KMS-11 (cell line): ENCODE measurements at regions not wholly inside any gene's neighbourhood (a gene's known extent, or its start where the extent isn't known, plus 50 kb on each side); places are given as distances from the start of the nearest gene placed in this dataset.
"Not testable (repeated sequence)": the region's sequence is repeated elsewhere in the genome, so short reads cannot be mapped to it uniquely, and the experiment has no call there.

Experiments
- H2AFZ ChIP-seq: fragments of 200-600 bp; sonication (generic); 2 replicates; pipeline ENCODE4 v1.6.1; 2016; ENCODE audit warnings: antibody characterized with exemption, mixed run types, low read depth
- H3K27ac ChIP-seq: fragments of 200-600 bp; sonication (generic); 2 replicates; pipeline ENCODE4 v1.6.1; 2016; ENCODE audit warnings: mild to moderate bottlenecking, mixed run types
- H3K27me3 ChIP-seq: fragments of 200-600 bp; sonication (generic); 2 replicates; pipeline ENCODE4 v1.6.1; 2017; ENCODE audit warnings: mild to moderate bottlenecking, low read depth, mixed run types, moderate library complexity; ENCODE audit not compliant: insufficient read depth
- H3K36me3 ChIP-seq: fragments of 200-600 bp; sonication (generic); 2 replicates; pipeline ENCODE4 v1.6.1; 2017; ENCODE audit warnings: mild to moderate bottlenecking, mixed run types; ENCODE audit not compliant: insufficient read depth
- H3K4me1 ChIP-seq: fragments of 200-600 bp; sonication (generic); 2 replicates; pipeline ENCODE4 v1.6.1; 2016; ENCODE audit warnings: mild to moderate bottlenecking, low read depth, mixed run types; ENCODE audit not compliant: poor library complexity, severe bottlenecking
- H3K4me2 ChIP-seq: fragments of 200-600 bp; sonication (generic); 2 replicates; pipeline ENCODE4 v1.7.0; 2016; ENCODE audit warnings: mild to moderate bottlenecking, mixed run types
- H3K4me3 ChIP-seq: fragments of 200-600 bp; sonication (generic); IDR thresholded peaks from 2 replicates; pipeline ENCODE4 v1.6.1; 2017; ENCODE audit warnings: low read depth, low read length, mixed read lengths; ENCODE audit not compliant: insufficient read depth
- H3K79me2 ChIP-seq: fragments of 200-600 bp; sonication (generic); 2 replicates; pipeline ENCODE4 v1.6.1; 2016; ENCODE audit warnings: low read depth, mixed run types; ENCODE audit not compliant: insufficient read depth
- H3K9ac ChIP-seq: fragments of 200-600 bp; sonication (generic); 2 replicates; pipeline ENCODE4 v1.6.1; 2016; ENCODE audit warnings: mild to moderate bottlenecking, mixed run types
- H4K20me1 ChIP-seq: fragments of 200-600 bp; sonication (generic); 2 replicates; pipeline ENCODE4 v1.6.1; 2016; ENCODE audit warnings: mild to moderate bottlenecking, mixed run types; ENCODE audit not compliant: insufficient read depth
- CTCF ChIP-seq: fragments of 200-600 bp; sonication (generic); conservative IDR thresholded peaks from 2 replicates; pipeline ENCODE4 v1.6.1; 2017; ENCODE audit warnings: low read depth, mild to moderate bottlenecking, antibody characterized with exemption, low read length, moderate library complexity, mixed read lengths

- no peaks in the 10 kb centered on the region for H4K20me1 ChIP-seq
- H3K4me3 ChIP-seq = no peak overlapping the region
- no peak overlapping the region for H2AFZ ChIP-seq
- H3K4me2 ChIP-seq = no peak overlapping the region
- H3K27ac ChIP-seq = no peak overlapping the region
- no peaks in the 10 kb centered on the region for H3K27me3 ChIP-seq
- no peak for TF ChIP-seq CTCF
- H3K36me3 ChIP-seq = no peaks in the 10 kb centered on the region
- no peaks in the 10 kb centered on the region for H3K79me2 ChIP-seq
- H3K9ac ChIP-seq = no peak overlapping the region
- peaks cover 11% of the 10 kb centered on the region for H3K4me1 ChIP-seq
Observed at GRCh38 chr3:139124197-139124596, 79.5 kb upstream of the PRR23C start.

GRCh38 chr3:139127101-139127500 lies 82.4 kb upstream of the PRR23C start:
- H3K4me2 ChIP-seq = no peak overlapping the region
- H3K36me3 ChIP-seq = no peaks in the 10 kb centered on the region
- H3K4me1 ChIP-seq = peaks cover 17% of the 10 kb centered on the region
- no peaks in the 10 kb centered on the region for H3K27me3 ChIP-seq
- TF ChIP-seq CTCF = no peak
- no peak overlapping the region for H3K4me3 ChIP-seq
- H3K27ac ChIP-seq = no peak overlapping the region
- no peaks in the 10 kb centered on the region for H4K20me1 ChIP-seq
- no peaks in the 10 kb centered on the region for H3K79me2 ChIP-seq
- H2AFZ ChIP-seq = no peak overlapping the region
- no peak overlapping the region for H3K9ac ChIP-seq

GRCh38 chr3:139127629-139128028 lies 82.9 kb upstream of the PRR23C start:
- not testable (repeated sequence) for H3K4me3 ChIP-seq, H3K27ac ChIP-seq, H4K20me1 ChIP-seq, H3K4me2 ChIP-seq, H3K27me3 ChIP-seq, H3K36me3 ChIP-seq, H2AFZ ChIP-seq, H3K79me2 ChIP-seq, H3K9ac ChIP-seq
- peaks cover 17% of the 10 kb centered on the region for H3K4me1 ChIP-seq

- H3K27ac ChIP-seq = no peak overlapping the region
- H3K4me3 ChIP-seq = no peak overlapping the region
- no peaks in the 10 kb centered on the region for H3K36me3 ChIP-seq
- H3K79me2 ChIP-seq = no peaks in the 10 kb centered on the region
- TF ChIP-seq CTCF = no peak
- H3K4me1 ChIP-seq = peaks cover 17% of the 10 kb centered on the region
- no peak overlapping the region for H3K4me2 ChIP-seq
- no peaks in the 10 kb centered on the region for H4K20me1 ChIP-seq
- H2AFZ ChIP-seq = no peak overlapping the region
- H3K27me3 ChIP-seq = no peaks in the 10 kb centered on the region
- no peak overlapping the region for H3K9ac ChIP-seq
Observed at GRCh38 chr3:139128803-139129202, 84.1 kb upstream of the PRR23C start.

- Histone ChIP-seq H3K4me2 (peak overlapping the region; percentile 46; the same call in 1 of the 2 replicates), H3K4me3 (no peak overlapping the region), H2AFZ (no peak overlapping the region), H3K9ac (no peak overlapping the region), H3K79me2 (no peaks in the 10 kb centered on the region), H3K4me1 (peaks cover 18% of the 10 kb centered on the region), H3K27me3 (no peaks in the 10 kb centered on the region), H4K20me1 (no peaks in the 10 kb centered on the region), H3K36me3 (no peaks in the 10 kb centered on the region), H3K27ac (no peak overlapping the region)
- no peak for TF ChIP-seq CTCF
Observed at GRCh38 chr3:139129892-139130291, 85.2 kb upstream of the PRR23C start.
